GM21619 (cell line): ENCODE measurements at regions not wholly inside any gene's neighbourhood (a gene's known extent, or its start where the extent isn't known, plus 50 kb on each side); places are given as distances from the start of the nearest gene placed in this dataset.

Experiments
- ATAC-seq: cut with Tn5 transposase; IDR thresholded peaks from one replicate; pipeline ENCODE4 v1.9.1; 2021; ENCODE audit not compliant: unreplicated experiment

DNA sequence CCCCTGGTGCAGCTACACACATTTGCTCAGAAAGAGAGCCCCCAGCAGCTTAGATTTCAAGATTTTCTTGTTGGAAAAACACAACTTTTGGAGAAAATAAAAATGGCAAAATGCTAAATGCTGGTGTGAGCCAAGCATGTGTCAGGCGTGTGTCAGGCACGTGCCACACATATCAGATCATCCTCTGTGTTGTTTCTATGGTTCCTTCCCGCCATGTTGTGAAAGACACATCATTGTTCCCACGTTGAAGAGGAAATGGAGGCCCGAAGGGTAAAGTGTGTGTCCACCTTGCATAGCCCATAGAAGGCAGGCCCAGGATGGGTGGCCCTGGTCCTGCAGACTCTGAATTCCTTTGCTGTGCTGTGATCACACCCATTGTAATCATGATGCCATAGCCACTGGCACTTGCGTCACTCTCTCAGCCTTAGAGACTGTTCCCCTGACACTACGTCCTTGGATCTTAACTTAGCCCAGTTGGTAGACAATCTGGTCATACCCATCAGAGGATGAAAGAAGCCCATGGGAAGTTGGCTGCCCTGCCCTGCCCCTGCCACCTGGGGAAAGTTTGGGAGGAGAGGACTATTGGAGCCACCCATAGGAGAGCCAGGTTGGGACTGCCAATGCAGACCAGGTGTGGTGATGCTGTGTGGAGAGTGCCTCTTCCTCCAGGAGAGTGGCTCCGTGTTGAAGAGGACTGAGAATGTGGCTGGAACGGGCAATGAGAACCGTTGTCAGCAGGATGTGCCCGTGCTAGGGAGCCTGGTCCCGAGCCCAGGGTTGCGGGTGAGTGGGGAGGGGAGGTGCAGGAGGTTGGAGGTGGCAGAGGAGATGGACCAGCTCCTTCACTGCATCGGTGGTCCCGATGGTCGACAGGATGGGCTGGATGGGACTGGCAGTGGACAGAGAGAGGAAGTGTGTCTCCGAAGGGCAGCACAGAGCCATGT is 65.6 kb upstream of the IGFBP3 start:
- no peak for ATAC-seq

DNA sequence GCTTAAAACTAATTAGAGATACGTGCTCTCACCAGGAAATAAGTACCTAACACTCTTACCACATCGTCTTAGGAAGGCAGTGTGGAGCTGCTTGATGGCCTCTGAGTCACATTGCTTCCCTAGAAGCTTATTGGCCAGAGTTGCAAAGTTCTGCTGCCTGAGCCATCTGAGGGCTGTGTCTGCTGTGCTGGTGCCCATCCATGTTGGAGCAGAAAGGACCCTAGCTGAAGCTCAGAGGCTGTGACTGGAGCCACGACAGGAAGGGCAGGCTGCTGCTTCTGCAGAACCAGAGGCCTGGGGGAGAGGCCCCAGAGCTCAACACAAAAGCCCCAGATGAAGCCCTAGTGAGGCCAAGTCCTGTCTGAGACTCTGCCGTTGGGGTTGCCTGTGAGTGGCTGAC is 64.8 kb upstream of the IGFBP3 start:
- no peak for ATAC-seq

- ATAC-seq: no peak
These were observed 63.6 kb upstream of the IGFBP3 start for GRCh38 chr7:45984386-45985295.

- no peak for ATAC-seq
These were observed 62.7 kb upstream of the IGFBP3 start for GRCh38 chr7:45983720-45984255.

DNA sequence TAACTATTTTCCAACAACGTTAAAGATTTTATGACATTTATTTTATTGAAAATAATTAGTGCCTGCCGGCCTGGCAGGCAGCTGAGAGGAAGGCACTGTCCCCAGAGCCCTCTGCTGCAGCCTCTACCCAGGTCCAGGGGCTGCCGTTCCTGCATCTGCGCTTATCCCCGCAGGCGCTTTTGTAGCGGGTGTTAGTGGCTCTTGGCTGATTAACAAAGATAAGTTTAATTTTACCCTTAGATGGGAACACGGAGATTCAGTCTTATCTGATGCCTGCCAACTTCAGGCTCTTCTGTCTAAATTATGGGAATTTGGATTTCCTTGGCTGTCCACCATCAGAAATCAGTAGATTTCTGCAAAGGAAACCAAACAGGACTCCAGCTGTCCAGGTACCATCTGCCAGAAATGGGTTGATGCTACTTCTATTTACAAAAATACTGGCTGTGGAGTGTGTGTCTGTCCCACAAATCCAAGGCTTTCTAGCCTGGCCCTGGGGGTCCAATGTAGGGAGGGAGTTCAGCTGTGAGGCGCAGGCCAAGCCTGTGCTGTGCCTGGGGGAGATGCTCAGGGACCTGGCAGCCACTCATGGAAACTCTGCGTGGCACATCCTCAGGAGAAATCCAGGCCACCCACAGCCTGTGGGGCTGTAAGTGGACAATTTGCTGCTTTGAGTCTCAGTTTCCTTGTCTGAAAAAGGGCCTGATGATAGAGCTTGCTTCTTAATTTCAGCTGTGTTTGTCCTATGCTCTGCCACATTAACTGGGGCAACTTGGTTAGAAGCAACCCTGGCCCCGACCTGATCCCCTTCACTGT is 62.0 kb upstream of the IGFBP3 start:
- no peak for ATAC-seq

DNA sequence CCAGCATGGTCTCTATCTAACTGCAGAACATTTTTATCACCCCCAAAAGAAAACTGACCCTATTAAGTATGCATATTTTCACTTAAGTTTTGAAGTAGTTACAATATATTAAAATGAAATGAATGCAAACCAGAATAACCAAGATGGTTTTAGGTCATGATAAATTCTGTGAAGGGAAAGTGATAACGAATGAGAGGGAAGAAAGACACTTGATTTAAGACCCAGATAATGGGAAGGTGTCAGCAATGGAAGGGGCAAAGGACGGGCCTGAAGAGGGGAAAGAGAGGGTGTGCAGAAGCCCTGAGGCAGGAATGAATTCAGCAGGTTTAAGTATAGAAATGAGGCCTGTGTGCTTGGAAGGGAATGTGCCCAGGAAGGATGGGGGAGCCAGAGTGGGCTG is 61.1 kb upstream of the IGFBP3 start:
- no peak for ATAC-seq

DNA sequence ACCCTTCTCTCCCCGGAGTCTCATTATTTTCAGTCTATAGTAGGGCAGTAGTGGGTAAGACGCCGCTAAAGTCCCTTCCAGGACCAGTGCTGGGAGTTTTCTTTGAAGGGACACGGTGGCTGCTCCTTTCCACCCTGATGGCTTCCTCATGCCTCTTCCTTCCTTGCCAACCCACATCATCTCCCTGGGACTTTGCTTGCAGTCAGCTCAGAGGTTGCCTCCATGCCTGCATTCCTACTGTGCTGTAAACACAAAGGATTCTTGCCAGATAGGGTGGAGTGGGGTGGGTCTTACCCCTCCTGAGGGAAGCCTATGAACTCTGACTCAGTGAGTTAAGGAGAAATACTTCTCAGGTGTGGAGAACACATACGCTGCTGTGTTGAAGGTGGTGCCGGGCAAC is 59.9 kb upstream of the IGFBP3 start:
- ATAC-seq: no peak

DNA sequence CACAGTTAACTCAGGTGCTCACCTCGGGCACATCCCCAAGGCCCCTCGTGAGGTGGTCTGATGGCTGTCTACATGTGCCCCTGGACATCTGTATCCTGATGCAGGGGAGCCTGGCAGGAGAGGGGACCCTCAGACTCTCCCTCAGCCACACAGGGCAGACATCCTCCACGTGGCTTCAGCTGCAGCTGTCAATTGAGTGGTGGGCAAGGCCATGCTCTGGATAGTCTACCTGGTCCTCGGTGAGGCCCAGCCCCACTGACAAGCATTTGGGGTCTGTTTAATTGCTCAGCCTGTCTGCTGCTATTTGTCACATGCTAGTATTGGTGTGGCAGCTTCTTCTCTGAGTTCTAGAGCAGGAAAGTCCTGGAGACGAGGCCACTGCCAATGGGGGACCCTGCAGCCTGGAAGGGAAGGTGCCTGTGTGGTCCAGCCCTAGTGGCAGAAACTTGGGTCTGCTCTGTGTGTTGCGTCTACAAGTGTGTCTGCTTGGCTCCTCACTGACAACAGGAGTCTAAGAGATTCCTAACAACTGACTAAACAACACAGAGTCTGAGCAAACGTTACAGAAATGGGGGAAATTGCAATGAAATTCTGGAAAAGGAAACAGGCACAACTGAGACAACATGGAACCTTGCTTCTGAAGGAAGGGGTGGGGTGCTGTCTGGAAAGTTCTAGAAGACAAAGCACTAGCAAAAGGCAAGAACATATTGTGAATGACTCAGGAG is 59.3 kb upstream of the IGFBP3 start:
- ATAC-seq: no peak

GRCh38 chr7:45979275-45980180 is 58.5 kb upstream of the IGFBP3 start:
- no peak for ATAC-seq

DNA sequence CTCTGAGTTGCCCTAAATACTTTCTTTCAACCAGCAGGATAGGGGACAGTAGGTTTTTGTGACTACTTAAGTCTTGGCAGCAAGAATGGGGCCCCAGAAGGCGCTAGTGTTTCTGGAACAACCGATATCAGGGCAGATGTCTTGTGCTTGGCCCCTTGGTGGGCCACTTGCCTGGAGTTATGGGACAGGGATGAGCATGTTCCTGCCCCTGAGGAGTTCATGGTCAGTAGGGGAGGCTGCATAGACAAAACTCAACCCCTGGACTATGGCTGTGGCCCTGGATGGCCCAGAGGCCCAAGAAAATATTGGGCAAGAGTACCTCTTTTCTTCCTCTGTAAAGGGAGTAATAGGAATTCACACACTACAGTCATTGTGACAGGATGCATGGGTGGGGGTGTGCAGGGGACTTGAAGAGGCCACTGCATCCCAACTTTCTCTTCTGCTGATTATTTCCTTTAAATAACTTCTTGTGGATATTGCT is 57.7 kb upstream of the IGFBP3 start:
- no peak for ATAC-seq

GRCh38 chr7:45978010-45978681 is 57.1 kb upstream of the IGFBP3 start:
- ATAC-seq: peak; percentile 51

DNA sequence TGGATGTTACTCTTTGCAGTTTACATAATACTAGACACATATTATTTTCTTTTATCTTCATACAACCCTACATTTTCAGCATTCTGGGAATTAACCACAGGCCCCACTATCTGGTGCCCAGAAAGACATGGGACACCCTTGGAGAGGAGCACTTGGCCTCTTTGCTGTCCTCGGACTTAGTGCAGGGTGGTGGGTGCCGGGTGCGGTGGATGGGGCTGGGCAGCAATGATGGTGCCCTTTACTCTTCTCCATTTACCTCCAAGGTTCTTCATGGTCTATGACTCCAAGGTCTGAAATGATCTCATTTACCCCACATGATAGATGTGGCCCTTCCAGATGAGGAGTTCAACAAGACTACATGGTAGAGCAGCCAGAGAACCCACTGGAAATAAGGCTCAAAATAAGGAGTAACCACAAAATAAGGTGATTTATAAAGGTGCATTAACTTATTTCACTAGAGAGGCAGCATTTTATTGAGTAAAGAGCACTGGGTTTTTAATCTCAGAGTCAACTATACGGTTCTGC is 56.2 kb upstream of the IGFBP3 start:
- ATAC-seq: no peak

DNA sequence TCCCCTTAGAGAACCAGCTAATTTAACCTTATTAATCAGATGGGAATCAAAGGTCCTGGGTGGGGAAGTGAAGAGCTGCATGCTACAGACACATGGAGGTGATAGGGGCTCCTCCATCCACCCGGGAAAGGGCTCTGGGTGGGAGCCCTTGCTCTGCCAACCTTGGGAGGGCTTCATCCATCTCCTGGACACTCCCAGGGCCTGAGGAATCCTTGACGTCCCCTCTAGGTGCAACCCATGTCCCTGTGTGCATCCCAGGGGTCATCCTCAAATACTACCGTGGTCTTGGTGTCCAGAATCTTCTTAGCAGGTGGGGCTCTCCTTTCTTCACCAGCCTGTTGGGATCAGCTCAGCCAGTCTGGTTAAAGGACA is 55.4 kb upstream of the IGFBP3 start:
- ATAC-seq: no peak

GRCh38 chr7:45975847-45976484 is 54.9 kb upstream of the IGFBP3 start:
- no peak for ATAC-seq

- no peak for ATAC-seq
These were observed 54.3 kb upstream of the IGFBP3 start for GRCh38 chr7:45975367-45975766.

GRCh38 chr7:45974540-45975360 is 53.7 kb upstream of the IGFBP3 start:
- ATAC-seq: no peak
